GM23338 (cell line): ENCODE measurements at regions not wholly inside any gene's neighbourhood (a gene's known extent, or its start where the extent isn't known, plus 50 kb on each side); places are given as distances from the start of the nearest gene placed in this dataset.

Experiments used
- EZH2 ChIP-seq: fragments of 200-600 bp; sonication (generic); IDR thresholded peaks from one replicate; pipeline ENCODE4 v1.8.0; 2017; ENCODE audit warnings: antibody characterized with exemption, mild to moderate bottlenecking, low read depth; ENCODE audit not compliant: unreplicated experiment
- EZH2phosphoT487 ChIP-seq: fragments of 200-600 bp; sonication (generic); IDR thresholded peaks from one replicate; pipeline ENCODE4 v1.8.1; 2018; ENCODE audit warnings: antibody characterized with exemption; ENCODE audit not compliant: unreplicated experiment
- JUNB ChIP-seq: IDR thresholded peaks from one replicate; pipeline ENCODE4 v1.6.1; 2016; ENCODE audit warnings: antibody characterized with exemption; ENCODE audit not compliant: unreplicated experiment
- ZNF114 ChIP-seq: fragments of 250-450 bp; sonication (Bioruptor Pico); IDR thresholded peaks from 2 replicates; pipeline ENCODE4 v1.5.0; 2020; ENCODE audit warnings: mild to moderate bottlenecking, moderate library complexity
- TF ChIP-seq, protein P1 (sequence below), 2 experiments: fragments of 200-600 bp in 1 of 2; sonication (generic) in 1 of 2; conservative IDR thresholded peaks; 2 replicates each; pipeline versions ENCODE4 v1.5.1 to v1.6.1; 2016 to 2017; ENCODE audit warnings: antibody characterized with exemption in 2 of 2, low read depth in 2 of 2, mild to moderate bottlenecking in 2 of 2, moderate library complexity in 1 of 2
- TF ChIP-seq, protein P2 (sequence below): IDR thresholded peaks from 2 replicates; pipeline ENCODE4 v1.6.1; 2016; ENCODE audit warnings: antibody characterized with exemption

DNA sequence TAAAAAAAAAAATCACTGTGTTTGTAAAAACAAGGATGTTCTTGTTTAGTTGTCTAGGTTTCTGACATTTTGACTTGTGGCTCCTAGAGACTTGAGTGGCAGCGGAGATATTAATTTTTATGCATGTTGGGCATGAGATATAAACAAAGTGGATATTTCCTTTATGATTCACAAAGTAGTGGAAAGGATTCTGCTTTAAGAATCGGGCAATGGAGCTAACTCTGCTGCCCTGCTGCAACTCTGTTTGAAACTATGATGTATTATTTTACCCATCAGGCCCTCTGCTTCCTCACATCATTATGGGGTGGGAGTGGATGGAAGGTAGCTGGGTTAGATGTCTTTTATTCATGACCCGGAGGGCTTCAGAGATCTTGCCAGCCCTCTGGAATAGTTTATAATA is 94.1 kb upstream of the CD180 start:
- TF ChIP-seq, protein P1, sequence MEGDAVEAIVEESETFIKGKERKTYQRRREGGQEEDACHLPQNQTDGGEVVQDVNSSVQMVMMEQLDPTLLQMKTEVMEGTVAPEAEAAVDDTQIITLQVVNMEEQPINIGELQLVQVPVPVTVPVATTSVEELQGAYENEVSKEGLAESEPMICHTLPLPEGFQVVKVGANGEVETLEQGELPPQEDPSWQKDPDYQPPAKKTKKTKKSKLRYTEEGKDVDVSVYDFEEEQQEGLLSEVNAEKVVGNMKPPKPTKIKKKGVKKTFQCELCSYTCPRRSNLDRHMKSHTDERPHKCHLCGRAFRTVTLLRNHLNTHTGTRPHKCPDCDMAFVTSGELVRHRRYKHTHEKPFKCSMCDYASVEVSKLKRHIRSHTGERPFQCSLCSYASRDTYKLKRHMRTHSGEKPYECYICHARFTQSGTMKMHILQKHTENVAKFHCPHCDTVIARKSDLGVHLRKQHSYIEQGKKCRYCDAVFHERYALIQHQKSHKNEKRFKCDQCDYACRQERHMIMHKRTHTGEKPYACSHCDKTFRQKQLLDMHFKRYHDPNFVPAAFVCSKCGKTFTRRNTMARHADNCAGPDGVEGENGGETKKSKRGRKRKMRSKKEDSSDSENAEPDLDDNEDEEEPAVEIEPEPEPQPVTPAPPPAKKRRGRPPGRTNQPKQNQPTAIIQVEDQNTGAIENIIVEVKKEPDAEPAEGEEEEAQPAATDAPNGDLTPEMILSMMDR (conservative IDR thresholded peaks at IDR 0.05; ENCODE audit: low read depth in 2 of 2): no peak
- TF ChIP-seq EZH2 (no peak), ZNF114 (CRISPR knock-in tag) (no peak), EZH2phosphoT487 (no peak), JUNB (no peak)
- TF ChIP-seq, protein P2, sequence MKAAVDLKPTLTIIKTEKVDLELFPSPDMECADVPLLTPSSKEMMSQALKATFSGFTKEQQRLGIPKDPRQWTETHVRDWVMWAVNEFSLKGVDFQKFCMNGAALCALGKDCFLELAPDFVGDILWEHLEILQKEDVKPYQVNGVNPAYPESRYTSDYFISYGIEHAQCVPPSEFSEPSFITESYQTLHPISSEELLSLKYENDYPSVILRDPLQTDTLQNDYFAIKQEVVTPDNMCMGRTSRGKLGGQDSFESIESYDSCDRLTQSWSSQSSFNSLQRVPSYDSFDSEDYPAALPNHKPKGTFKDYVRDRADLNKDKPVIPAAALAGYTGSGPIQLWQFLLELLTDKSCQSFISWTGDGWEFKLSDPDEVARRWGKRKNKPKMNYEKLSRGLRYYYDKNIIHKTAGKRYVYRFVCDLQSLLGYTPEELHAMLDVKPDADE: no peak
